Small intestine (tissue), 7 donors: ENCODE measurements at regions not wholly inside any gene's neighbourhood (a gene's known extent, or its start where the extent isn't known, plus 50 kb on each side); places are given as distances from the start of the nearest gene placed in this dataset.
A peak's percentile ranks its signal among the peaks of the same experiment; 100 is the strongest.

ENCODE experiments used
- DNase-seq, 2 donors: peaks; one replicate each; pipeline versions ENCODE4 v3.0.0 to v3.0.0-alpha.2; 2013
- FAIRE-seq: peaks from 2 replicates; lab custom pipeline; 2012; peaks lifted over from hg19 to GRCh38; lab: Jason Lieb, UNC
- H3K27ac ChIP-seq, 3 donors: one replicate each; pipeline ENCODE4 v1.5.1; 2013; ENCODE audit warnings: low read length in 2 of 3, mild to moderate bottlenecking in 2 of 3, control low read depth in 1 of 3, inconsistent platforms in 1 of 3, low read depth in 1 of 3, moderate library complexity in 1 of 3
- H3K27me3 ChIP-seq, 3 donors: one replicate each; pipeline ENCODE4 v1.6.1; 2013; ENCODE audit warnings: low read length in 3 of 3, inconsistent platforms in 1 of 3; ENCODE audit not compliant: control insufficient read depth in 3 of 3, insufficient read depth in 3 of 3
- H3K36me3 ChIP-seq, 3 donors: one replicate each; pipeline ENCODE4 v1.6.1; 2013; ENCODE audit warnings: low read length in 3 of 3, inconsistent platforms in 1 of 3, low read depth in 1 of 3, mild to moderate bottlenecking in 1 of 3, moderate library complexity in 1 of 3; ENCODE audit not compliant: control insufficient read depth in 3 of 3, insufficient read depth in 2 of 3
- H3K4me1 ChIP-seq, 3 donors: one replicate each; pipeline ENCODE4 v1.6.1; 2013; ENCODE audit warnings: low read length in 2 of 3, inconsistent platforms in 1 of 3, low read depth in 1 of 3, mild to moderate bottlenecking in 1 of 3, moderate library complexity in 1 of 3; ENCODE audit not compliant: control insufficient read depth in 3 of 3, insufficient read depth in 2 of 3
- H3K4me3 ChIP-seq, 3 donors: one replicate each; pipeline ENCODE4 v1.5.1; 2013; ENCODE audit warnings: low read length in 3 of 3, control low read depth in 1 of 3, inconsistent platforms in 1 of 3, low read depth in 1 of 3, mild to moderate bottlenecking in 1 of 3, moderate library complexity in 1 of 3
- H3K9me3 ChIP-seq, 2 donors: one replicate each; pipeline ENCODE4 v1.6.1; 2013; ENCODE audit warnings: low read depth in 1 of 2, low read length in 1 of 2; ENCODE audit not compliant: control insufficient read depth in 2 of 2, insufficient read depth in 1 of 2
- WGBS, 3 donors: extraction: QIAGEN DNeasy Blood & Tissue Kit; methylation state at CpG; one replicate each; pipeline ENCODE4 v1.1.7; 2013; 5-methylcytosine and 5-hydroxymethylcytosine counted together
- donor health status: healthy with polysubstance abuse.
- donor health status: control.
- donor health status: control.
- donor health status: Bipolar disorder and iron deficiency.
- donor health status: healthy.

- H3K4me3 ChIP-seq = no peak overlapping the region
- H3K27ac ChIP-seq = no peak overlapping the region
- H3K9me3 ChIP-seq = peaks cover 0 to 10% of the 10 kb centered on the region in 2 donors
- no peak for FAIRE-seq
- H3K4me1 ChIP-seq = no peaks in the 10 kb centered on the region
- no peaks in the 10 kb centered on the region for H3K27me3 ChIP-seq
- no peaks in the 10 kb centered on the region for H3K36me3 ChIP-seq
- no peak for DNase-seq
These were observed 781.7 kb upstream of the GHITM start for GRCh38 chr10:83357627-83358026.

DNA sequence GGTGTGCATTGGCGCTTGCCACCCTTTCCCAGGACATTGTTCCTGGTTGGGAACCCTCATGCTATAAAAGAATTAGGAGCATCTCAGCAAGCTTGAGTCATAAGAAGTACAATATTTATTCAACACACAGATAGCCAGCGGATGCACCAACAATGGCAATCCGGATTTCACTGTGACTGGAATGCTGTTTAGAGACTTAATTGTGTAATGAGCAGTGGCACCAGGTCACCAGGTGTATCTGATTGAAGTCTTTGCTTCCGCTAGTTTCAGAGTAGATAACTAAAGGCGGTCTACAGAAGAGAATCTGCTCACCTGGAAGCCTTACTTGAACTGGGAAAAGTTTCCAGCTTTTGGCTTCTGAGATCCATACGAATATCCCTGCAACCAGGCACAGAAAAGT, 772.3 kb upstream of the GHITM start:
- Histone ChIP-seq H3K4me1 (no peaks in the 10 kb centered on the region), H3K27me3 (no peaks in the 10 kb centered on the region), H3K9me3 (no peaks in the 10 kb centered on the region), H3K4me3 (no peak overlapping the region), H3K36me3 (no peaks in the 10 kb centered on the region), H3K27ac (no peak overlapping the region)
- FAIRE-seq (no peak), DNase-seq (no peak)
- 43 to 69% (median 54%) methylated on average over 6 of the region's 6 CpGs for WGBS, 3 donors

DNA sequence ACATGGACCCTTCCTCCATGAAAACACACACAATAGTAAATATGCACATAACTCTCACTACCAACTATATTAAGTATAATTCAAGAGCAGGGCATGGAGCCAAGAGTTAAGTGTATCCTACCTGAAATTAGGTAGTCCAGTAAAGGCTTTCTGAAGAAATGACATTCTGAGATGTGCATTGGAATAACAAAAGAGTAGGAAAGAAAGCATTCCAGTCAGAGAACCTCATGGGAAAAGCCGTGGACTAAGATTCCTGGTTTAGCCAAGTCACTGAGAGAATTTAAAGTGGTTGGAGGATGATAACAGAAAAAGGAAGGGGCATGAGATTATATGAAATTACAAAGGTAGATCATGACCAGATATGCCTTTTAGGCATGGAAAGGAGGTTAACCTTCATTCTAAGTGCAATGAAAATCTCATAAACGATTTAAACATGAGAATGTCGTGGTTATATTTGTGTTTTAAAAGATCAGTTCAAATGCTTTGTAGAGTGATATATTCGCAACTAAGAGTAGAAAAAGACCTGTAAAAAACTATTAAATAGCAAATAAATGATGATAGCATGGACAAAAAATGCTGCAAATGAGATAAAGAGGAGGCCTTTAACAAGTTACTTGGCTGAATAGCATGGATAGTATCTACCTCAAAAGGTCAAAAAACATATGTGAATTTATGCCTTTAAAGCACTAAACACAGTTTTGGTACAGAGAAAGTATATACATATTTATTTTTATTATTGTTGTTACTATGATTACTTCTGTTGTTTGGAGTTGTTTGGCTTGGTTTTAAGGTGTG, 767.4 kb upstream of the GHITM start:
- DNase-seq (no peak), FAIRE-seq (no peak)
- Histone ChIP-seq H3K9me3 (no peaks in the 10 kb centered on the region), H3K27ac (no peak overlapping the region), H3K4me1 (no peaks in the 10 kb centered on the region), H3K4me3 (no peak overlapping the region), H3K27me3 (no peaks in the 10 kb centered on the region), H3K36me3 (no peaks in the 10 kb centered on the region)
- WGBS, 3 donors = 82 to 87% (median 85%) methylated on average over 4 of the region's 4 CpGs

GRCh38 chr10:83372646-83373045, 766.7 kb upstream of the GHITM start:
- 61 to 73% (median 69%) methylated on average over 2 of the region's 2 CpGs for WGBS, 3 donors
- Histone ChIP-seq H3K27ac (no peak overlapping the region), H3K27me3 (no peaks in the 10 kb centered on the region), H3K4me3 (no peak overlapping the region), H3K4me1 (no peaks in the 10 kb centered on the region), H3K9me3 (no peaks in the 10 kb centered on the region), H3K36me3 (no peaks in the 10 kb centered on the region)
- DNase-seq (no peak), FAIRE-seq (no peak)

GRCh38 chr10:83373671-83374070, 765.6 kb upstream of the GHITM start:
- Histone ChIP-seq H3K36me3 (no peaks in the 10 kb centered on the region), H3K27me3 (no peaks in the 10 kb centered on the region), H3K27ac (no peak overlapping the region), H3K4me1 (no peaks in the 10 kb centered on the region), H3K9me3 (no peaks in the 10 kb centered on the region), H3K4me3 (no peak overlapping the region)
- FAIRE-seq (no peak), DNase-seq (peak in 1 of 2 donors; percentile 5)
- WGBS, 3 donors = 30 to 73% (median 31%) methylated on average over 2 of the region's 2 CpGs

DNA sequence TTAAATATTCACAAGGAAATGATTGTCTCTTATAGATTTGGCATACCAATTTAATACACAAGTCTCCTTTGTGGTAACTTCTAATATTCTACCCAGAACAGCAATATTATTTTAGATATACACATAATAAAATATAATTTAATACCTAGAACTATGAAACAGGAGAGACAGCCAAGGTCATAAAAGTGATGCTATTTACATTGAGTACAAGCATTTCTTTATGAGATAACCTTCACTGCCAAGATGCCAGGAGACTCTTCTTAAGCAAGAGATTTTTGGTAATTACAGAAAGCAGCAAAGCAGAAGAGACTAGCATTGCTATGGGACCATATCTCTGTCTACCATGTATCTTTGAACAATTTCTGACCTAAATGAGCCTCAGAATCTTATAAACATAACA, 764.6 kb upstream of the GHITM start:
- no peaks in the 10 kb centered on the region for H3K4me1 ChIP-seq
- no peak overlapping the region for H3K4me3 ChIP-seq
- no peak overlapping the region for H3K27ac ChIP-seq
- FAIRE-seq (no peak), DNase-seq (no peak)
- H3K36me3 ChIP-seq = no peaks in the 10 kb centered on the region
- no peaks in the 10 kb centered on the region for H3K27me3 ChIP-seq
- H3K9me3 ChIP-seq = no peaks in the 10 kb centered on the region

DNA sequence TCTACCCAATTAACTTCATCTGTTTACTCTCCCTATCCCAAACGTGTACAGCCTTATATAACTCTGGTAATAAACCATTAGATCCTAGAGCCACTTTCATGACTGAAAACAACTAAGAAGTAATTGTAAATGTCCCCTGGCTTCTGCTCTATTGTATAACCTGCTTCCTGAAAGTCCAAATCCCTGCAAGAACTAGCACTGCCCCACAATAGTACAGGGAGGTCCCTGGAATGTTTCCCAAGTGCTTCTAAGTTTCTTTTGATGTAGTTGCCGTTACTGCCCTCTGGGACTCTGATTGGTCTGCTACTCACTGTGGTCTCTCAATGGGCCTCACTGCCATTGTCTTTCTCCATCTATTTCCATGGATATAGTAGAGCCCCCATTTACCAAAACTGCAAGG, 764.0 kb upstream of the GHITM start:
- Histone ChIP-seq H3K4me1 (no peaks in the 10 kb centered on the region), H3K27me3 (no peaks in the 10 kb centered on the region), H3K27ac (no peak overlapping the region), H3K4me3 (no peak overlapping the region), H3K9me3 (no peaks in the 10 kb centered on the region), H3K36me3 (no peaks in the 10 kb centered on the region)
- FAIRE-seq (no peak), DNase-seq (no peak)
- WGBS, 3 donors = 38 to 54% (median 40%) methylated on average over 2 of the region's 2 CpGs

- H3K4me1 ChIP-seq = no peaks in the 10 kb centered on the region
- H3K27ac ChIP-seq = no peak overlapping the region
- no peak for FAIRE-seq
- H3K36me3 ChIP-seq = no peaks in the 10 kb centered on the region
- H3K9me3 ChIP-seq = peaks cover 0 to 3% of the 10 kb centered on the region in 2 donors
- WGBS, 3 donors = 89 to 100% (median 96%) methylated on average over 1 of the region's 1 CpG
- H3K27me3 ChIP-seq = no peaks in the 10 kb centered on the region
- H3K4me3 ChIP-seq = no peak overlapping the region
- no peak for DNase-seq
These were observed 741.5 kb upstream of the GHITM start for GRCh38 chr10:83397806-83398205.

DNA sequence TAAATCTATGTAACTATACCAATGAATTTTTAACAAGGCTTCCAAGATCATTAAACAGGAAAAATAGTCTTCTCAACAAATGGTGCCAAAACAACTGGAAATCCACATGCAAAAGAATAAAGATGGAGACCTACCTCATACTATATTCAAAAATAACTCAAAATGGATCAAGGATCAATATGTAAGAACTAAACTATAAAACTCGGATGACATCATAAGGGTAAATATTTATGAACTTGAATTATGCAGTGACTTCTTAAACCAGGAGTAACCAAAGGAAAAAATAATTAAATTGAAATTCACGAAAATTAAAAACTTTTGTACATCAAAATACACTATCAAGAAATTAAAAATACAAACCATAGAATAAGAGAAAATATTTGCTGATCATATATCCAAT, 728.7 kb upstream of the GHITM start:
- no peak for DNase-seq
- no peaks in the 10 kb centered on the region for H3K4me1 ChIP-seq
- H3K27ac ChIP-seq = no peak overlapping the region
- 73 to 86% (median 76%) methylated on average over 2 of the region's 2 CpGs for WGBS, 3 donors
- no peaks in the 10 kb centered on the region for H3K9me3 ChIP-seq
- no peak for FAIRE-seq
- no peaks in the 10 kb centered on the region for H3K36me3 ChIP-seq
- no peak overlapping the region for H3K4me3 ChIP-seq
- H3K27me3 ChIP-seq = no peaks in the 10 kb centered on the region
